ENCODE measurements at regions not wholly inside any gene's neighbourhood (a gene's known extent, or its start where the extent isn't known, plus 50 kb on each side); places are given as distances from the start of the nearest gene placed in this dataset.
"Not testable (repeated sequence)": the region's sequence is repeated elsewhere in the genome, so short reads cannot be mapped to it uniquely, and the experiment has no call there.

DNA sequence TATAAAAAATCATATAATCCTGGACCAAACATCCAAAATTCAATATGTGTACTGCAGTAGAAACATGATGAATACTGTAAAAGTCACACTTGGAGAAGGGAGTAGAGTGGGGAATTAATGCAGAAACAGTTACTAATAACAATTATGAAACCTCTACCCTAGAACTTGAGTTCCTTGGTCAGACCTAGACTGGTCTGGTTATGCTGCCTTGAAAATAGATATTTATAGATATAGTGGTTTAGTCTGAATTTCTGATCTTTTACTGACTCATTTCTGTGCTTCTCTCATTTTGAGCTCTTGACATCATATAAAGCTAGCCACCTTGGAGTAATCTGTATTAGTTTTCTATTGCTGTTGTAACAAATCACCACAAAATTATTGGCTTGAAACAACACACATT lies 808.7 kb upstream of the CDH10 start:
- DNase-seq: no peak

DNA sequence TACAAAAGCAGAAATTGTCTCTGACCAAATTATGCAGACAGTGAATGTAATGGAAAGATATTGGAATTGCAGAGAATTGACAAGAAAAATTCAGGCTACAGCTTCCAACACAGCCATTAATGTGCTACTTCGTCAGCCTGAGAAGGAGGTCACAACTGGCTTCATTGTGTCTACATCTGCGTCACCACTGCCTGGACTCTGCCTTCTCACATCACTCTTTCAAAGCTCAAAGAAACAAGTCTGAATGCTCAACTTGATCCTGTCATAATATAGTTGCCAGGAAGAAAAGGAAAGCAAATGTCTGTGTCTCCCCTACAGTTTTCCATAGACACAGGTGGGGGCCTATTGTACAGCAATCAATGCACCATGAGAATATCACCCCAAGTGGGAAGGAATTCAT lies 806.5 kb upstream of the CDH10 start:
- DNase-seq: no peak

GRCh38 chr5:25448646-25449045 lies 803.9 kb upstream of the CDH10 start:
- DNase-seq: no peak

GRCh38 chr5:25448190-25448621 lies 803.4 kb upstream of the CDH10 start:
- DNase-seq: no peak

GRCh38 chr5:25446061-25446420 lies 801.3 kb upstream of the CDH10 start:
- not testable (repeated sequence) for DNase-seq

GRCh38 chr5:25445381-25446060 lies 800.7 kb upstream of the CDH10 start:
- DNase-seq: not testable (repeated sequence)

DNA sequence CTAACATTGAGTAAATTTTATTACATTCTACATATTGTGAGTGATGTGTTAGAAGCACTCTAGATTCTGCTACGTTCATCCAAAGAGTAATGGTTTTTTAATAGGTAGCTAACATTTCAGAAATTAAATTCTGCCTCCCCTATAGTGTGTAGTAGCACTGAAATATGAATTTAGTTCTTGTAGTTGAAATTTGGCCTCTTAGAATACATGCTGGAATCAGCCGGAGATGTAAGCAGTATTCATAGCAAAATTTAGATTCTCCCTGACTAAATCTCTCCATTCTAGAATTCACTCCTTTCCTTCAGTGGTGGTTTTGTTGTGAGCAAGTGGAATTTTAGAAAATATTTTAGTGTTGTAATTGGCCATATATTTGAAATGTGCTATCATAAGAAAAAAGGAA lies 799.9 kb upstream of the CDH10 start:
- no peak for DNase-seq

DNA sequence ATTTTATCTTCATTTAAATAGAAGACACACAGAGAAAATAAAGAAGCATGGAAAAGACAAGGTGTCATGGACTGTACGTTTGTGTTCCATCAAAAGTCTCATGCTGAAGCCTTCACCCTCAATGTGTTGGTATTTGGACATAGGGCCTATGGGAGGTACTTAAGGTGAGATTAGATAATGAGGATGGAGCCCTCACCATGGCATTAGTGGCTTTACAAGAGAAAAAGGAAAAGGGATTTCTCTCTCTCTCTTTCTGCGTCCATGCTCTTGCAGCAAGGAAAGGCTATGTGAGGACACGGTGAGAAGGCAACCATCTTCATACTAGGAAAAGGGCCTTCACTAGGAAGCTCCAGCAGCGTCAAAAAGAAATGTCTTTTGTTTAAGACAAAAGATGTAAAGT lies 797.0 kb upstream of the CDH10 start:
- no peak for DNase-seq

DNA sequence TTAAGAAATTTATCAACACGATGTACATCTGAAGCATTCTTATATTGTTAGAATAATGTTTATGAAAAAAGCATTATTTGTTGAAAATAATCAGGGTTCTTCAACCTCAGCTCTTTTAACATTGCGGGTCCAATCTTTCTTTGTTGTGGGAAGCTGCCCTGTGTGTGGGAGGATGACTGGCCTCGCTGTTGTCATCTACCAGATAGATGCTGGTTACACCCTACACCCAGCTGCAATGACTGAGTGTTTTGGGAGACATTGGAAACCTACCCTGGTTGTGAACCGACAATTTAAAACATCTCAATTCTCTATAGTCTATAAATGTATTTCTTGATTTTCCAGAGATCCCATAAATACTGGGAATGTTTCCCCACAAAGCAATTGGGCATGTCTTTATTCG lies 794.2 kb upstream of the CDH10 start:
- DNase-seq: no peak

- DNase-seq: not testable (repeated sequence)
Measured at GRCh38 chr5:25438375-25438774, 793.6 kb upstream of the CDH10 start.

DNA sequence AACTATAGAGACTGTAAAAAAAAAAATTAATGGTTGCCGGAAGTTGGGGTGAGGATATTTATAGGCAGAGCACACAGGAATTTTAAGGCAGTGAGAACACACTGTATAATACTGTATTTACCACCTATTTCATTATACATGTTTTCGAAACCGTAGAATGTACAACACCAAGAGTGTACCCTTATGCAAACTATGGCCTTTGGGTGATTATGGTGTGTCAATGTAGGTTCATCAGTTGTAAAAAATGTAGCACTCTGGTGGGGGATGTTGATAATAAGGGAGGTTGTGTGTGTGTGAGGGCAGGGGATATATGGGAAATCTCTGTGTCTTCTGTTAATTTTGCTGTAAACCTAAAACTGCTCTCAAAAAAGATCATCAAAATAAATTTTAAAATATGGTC lies 791.7 kb upstream of the CDH10 start:
- no peak for DNase-seq

- DNase-seq: no peak
Measured at GRCh38 chr5:25435882-25436281, 791.1 kb upstream of the CDH10 start.

GRCh38 chr5:25427240-25427639 lies 782.5 kb upstream of the CDH10 start:
- DNase-seq: no peak

DNA sequence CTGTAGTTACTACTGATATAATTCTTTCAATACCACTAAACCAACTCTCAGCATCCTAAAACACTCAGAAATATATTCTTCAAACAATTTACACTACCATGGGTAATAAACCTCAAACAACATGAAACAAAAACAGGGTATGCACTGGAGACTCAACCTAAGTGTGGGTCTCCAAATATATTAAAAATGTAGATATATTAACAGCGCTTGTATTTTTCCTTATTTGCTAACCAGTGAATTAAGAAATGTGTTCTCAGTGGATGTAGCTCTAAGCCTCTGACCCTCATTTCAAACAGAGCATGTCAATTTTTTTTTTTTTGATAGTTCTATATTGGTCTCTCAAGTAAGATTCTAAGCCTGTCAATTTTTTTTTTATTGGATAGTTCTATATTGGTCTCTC lies 778.5 kb upstream of the CDH10 start:
- DNase-seq: no peak

DNA sequence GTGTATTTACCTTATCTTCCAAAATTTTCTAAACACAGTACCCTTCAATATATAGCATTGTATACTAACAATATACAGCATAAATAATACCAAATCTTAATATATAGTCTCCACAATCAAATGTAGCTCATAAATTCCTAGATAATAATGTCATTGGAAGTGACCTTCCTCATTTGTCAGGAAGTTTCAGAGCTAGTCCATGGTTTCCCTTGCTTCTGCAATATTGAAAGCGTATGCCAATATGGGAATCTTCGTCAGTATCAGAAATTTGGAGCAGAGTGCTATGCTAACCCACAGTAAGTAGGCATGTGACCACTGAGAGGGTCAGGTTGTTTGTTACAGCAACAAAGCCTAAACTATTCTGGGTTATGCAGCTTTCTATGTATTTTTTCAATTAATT lies 774.9 kb upstream of the CDH10 start:
- no peak for DNase-seq

GRCh38 chr5:25418978-25419377 lies 774.2 kb upstream of the CDH10 start:
- no peak for DNase-seq

DNA sequence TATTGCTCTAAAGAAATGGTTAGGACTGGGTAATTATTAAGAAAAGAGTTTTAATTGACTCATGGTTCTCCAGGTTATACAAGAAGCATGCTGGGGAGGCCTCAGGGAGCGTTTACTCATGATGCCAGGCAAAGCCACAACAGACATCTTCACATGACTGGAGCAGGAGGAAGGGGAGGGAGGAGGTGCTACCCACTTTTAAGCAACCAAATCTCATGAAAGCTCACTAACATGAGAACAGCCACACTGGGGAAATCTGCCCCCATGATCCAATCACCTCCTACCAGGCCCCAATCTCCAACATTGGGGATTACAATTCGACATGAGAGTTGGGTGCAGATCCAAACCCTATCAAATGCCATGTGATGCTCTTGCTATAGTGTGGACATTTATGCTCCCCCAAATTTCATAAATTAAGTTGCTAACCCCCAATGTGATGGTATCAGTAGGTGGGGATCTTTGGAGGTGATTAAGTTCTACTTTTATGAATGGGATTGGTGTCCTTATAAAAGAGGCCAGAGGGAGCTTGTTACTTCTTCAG lies 773.6 kb upstream of the CDH10 start:
- no peak for DNase-seq

DNA sequence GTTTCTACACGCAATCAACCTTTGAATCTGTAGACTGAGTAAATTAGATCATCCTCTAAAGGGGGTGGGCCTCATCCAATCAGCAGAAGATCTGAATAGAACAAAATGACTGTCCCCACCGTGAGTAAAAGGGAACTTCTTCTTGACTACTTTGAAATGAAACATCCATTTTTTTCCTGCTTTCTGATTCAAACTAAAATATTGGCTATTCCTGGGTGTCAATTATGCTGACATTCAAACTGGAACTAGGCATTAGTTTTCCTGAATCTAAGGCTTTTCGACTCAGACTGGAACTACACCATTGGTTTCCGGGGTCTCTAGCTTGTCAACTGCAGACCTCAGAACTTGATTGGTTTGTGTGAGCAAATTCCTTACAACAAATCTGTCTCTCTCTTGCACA lies 772.2 kb upstream of the CDH10 start:
- no peak for DNase-seq

DNA sequence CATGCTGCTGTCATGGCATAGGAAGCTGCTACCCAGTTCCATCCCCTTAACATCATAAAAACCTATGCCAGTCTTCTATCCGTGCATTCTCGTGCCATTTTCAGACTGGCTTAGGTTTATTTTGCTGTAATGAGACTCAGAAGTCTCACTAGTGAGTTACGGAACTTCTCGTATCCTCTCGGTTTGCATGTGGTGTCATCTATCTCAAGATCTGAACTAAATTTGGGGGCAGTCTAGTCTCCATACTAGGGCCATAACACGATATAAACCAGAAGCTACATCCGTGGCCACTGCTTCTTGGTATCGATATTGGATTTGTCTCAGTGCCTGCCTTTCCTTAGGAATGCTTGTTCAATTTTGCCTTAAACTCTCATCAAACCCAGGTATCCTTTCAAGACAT lies 771.2 kb upstream of the CDH10 start:
- no peak for DNase-seq

DNA sequence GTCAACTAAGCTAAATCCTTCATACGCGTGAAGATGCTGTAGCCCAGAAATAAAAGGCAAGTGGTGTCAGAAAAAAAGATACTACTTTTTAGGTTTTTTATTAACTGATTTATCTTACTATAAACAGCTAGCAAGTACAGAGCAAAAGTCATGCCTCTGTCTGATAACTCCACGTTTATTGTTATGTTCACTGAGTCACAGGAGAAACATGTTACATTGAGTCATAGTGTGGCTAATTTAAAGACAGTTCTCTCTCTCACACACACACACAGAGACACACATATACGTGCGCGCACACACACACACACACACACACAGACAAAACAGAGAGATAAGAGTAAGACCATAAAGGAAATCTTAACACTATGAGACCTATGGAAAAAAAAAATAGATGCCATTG lies 770.0 kb upstream of the CDH10 start:
- no peak for DNase-seq

DNA sequence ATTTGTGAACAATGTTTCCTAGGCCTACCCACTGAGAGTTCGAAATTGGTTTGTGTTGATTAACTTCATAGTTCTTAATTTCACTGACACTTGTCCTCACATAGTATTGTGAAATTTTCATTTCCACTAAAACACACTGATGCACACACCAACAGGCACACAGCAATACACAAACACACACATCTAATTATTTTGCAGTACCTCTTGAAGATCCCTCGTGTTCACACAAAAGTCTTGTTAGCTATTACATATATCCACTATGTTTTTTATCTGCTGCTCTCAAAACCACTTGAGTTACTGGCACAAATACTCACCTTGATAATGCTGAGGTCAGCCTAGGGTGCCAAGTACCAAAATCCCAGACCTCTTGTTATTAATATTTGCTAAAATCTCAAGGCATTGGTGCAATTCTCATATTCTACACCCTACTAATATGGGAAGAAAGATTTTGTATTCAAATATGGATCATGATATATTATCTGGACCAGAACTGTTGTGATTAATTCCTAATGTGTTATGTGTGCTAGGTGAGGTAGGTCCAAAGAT lies 767.4 kb upstream of the CDH10 start:
- no peak for DNase-seq

GRCh38 chr5:25407365-25407764 lies 762.6 kb upstream of the CDH10 start:
- not testable (repeated sequence) for DNase-seq

GRCh38 chr5:25405850-25406249 lies 761.1 kb upstream of the CDH10 start:
- DNase-seq: no peak

GRCh38 chr5:25399878-25400480 lies 755.2 kb upstream of the CDH10 start:
- DNase-seq: no peak

Data from muscle of arm (tissue), 1 donor.